ENCODE measurements at regions not wholly inside any gene's neighbourhood (a gene's known extent, or its start where the extent isn't known, plus 50 kb on each side); places are given as distances from the start of the nearest gene placed in this dataset.

GRCh38 chr4:151967074-151967473 is 206.3 kb upstream of the GATB start:
- intact Hi-C loops (cut with micrococcal nuclease), result no loop called here
- Mint-ChIP-seq H3K27me3 (peaks cover 14% of the 10 kb centered on the region), H3K27ac (no peak overlapping the region), H3K4me1 (no peaks in the 10 kb centered on the region), H3K9me3 (peaks cover 16% of the 10 kb centered on the region), H3K36me3 (ENCODE audit: low read depth) (no peaks in the 10 kb centered on the region), H3K4me3 (no peak overlapping the region)
- no peak for DNase-seq

- peaks cover 16% of the 10 kb centered on the region for H3K9me3 Mint-ChIP-seq
- no peak overlapping the region for H3K4me3 Mint-ChIP-seq
- peaks cover 14% of the 10 kb centered on the region for H3K27me3 Mint-ChIP-seq
- intact Hi-C loops (cut with micrococcal nuclease), result no loop called here
- H3K36me3 Mint-ChIP-seq (ENCODE audit: low read depth), result no peaks in the 10 kb centered on the region
- no peak for DNase-seq
- no peak overlapping the region for H3K27ac Mint-ChIP-seq
- no peaks in the 10 kb centered on the region for H3K4me1 Mint-ChIP-seq
Measured at GRCh38 chr4:151962138-151962823, 201.5 kb upstream of the GATB start.

- peaks cover 14% of the 10 kb centered on the region for H3K27me3 Mint-ChIP-seq
- peaks cover 16% of the 10 kb centered on the region for H3K9me3 Mint-ChIP-seq
- no peak for DNase-seq
- no peak overlapping the region for H3K4me3 Mint-ChIP-seq
- H3K36me3 Mint-ChIP-seq (ENCODE audit: low read depth), result no peaks in the 10 kb centered on the region
- intact Hi-C loops (cut with micrococcal nuclease), result no loop called here
- H3K27ac Mint-ChIP-seq, result no peak overlapping the region
- H3K4me1 Mint-ChIP-seq, result no peaks in the 10 kb centered on the region
Measured at GRCh38 chr4:151961456-151961855, 200.6 kb upstream of the GATB start.

GRCh38 chr4:151960449-151961230 is 199.8 kb upstream of the GATB start:
- H3K27me3 Mint-ChIP-seq, result peaks cover 12% of the 10 kb centered on the region
- no peak overlapping the region for H3K27ac Mint-ChIP-seq
- no peaks in the 10 kb centered on the region for H3K4me1 Mint-ChIP-seq
- intact Hi-C loops (cut with micrococcal nuclease), result no loop called here
- no peaks in the 10 kb centered on the region for H3K36me3 Mint-ChIP-seq (ENCODE audit: low read depth)
- DNase-seq, result no peak
- peaks cover 13% of the 10 kb centered on the region for H3K9me3 Mint-ChIP-seq
- no peak overlapping the region for H3K4me3 Mint-ChIP-seq

- intact Hi-C loops (cut with micrococcal nuclease), result no loop called here
- Mint-ChIP-seq H3K4me1 (no peaks in the 10 kb centered on the region), H3K27me3 (no peaks in the 10 kb centered on the region), H3K9me3 (no peaks in the 10 kb centered on the region), H3K36me3 (ENCODE audit: low read depth) (no peaks in the 10 kb centered on the region), H3K4me3 (no peak overlapping the region), H3K27ac (no peak overlapping the region)
- no peak for DNase-seq
Measured at GRCh38 chr4:151957153-151957552, 196.3 kb upstream of the GATB start.

- no peak for DNase-seq
- Mint-ChIP-seq H3K4me3 (no peak overlapping the region), H3K36me3 (ENCODE audit: low read depth) (no peaks in the 10 kb centered on the region), H3K27me3 (no peaks in the 10 kb centered on the region), H3K4me1 (no peaks in the 10 kb centered on the region), H3K27ac (no peak overlapping the region), H3K9me3 (no peaks in the 10 kb centered on the region)
- intact Hi-C loops (cut with micrococcal nuclease), result no loop called here
Measured at GRCh38 chr4:151955721-151956380, 195.0 kb upstream of the GATB start.

GRCh38 chr4:151953795-151954372 is 193.1 kb upstream of the GATB start:
- DNase-seq, result no peak
- Mint-ChIP-seq H3K27me3 (no peaks in the 10 kb centered on the region), H3K4me1 (no peaks in the 10 kb centered on the region), H3K9me3 (peaks cover 3% of the 10 kb centered on the region), H3K4me3 (no peak overlapping the region), H3K36me3 (ENCODE audit: low read depth) (no peaks in the 10 kb centered on the region), H3K27ac (no peak overlapping the region)
- intact Hi-C loops (cut with micrococcal nuclease), result no loop called here

GRCh38 chr4:151953312-151953711 is 192.5 kb upstream of the GATB start:
- no peak overlapping the region for H3K27ac Mint-ChIP-seq
- no peaks in the 10 kb centered on the region for H3K27me3 Mint-ChIP-seq
- H3K4me1 Mint-ChIP-seq, result no peaks in the 10 kb centered on the region
- intact Hi-C loops (cut with micrococcal nuclease), result no loop called here
- DNase-seq, result no peak
- H3K4me3 Mint-ChIP-seq, result no peak overlapping the region
- H3K36me3 Mint-ChIP-seq (ENCODE audit: low read depth), result no peaks in the 10 kb centered on the region
- peaks cover 3% of the 10 kb centered on the region for H3K9me3 Mint-ChIP-seq

GRCh38 chr4:151952711-151953254 is 192.0 kb upstream of the GATB start:
- no peak overlapping the region for H3K27ac Mint-ChIP-seq
- no peak for DNase-seq
- no peaks in the 10 kb centered on the region for H3K27me3 Mint-ChIP-seq
- no peak overlapping the region for H3K4me3 Mint-ChIP-seq
- H3K9me3 Mint-ChIP-seq, result peaks cover 6% of the 10 kb centered on the region
- intact Hi-C loops (cut with micrococcal nuclease), result no loop called here
- H3K36me3 Mint-ChIP-seq (ENCODE audit: low read depth), result peaks cover 2% of the 10 kb centered on the region
- no peaks in the 10 kb centered on the region for H3K4me1 Mint-ChIP-seq

- H3K27me3 Mint-ChIP-seq, result no peaks in the 10 kb centered on the region
- H3K9me3 Mint-ChIP-seq, result peaks cover 7% of the 10 kb centered on the region
- no peak for DNase-seq
- intact Hi-C loops (cut with micrococcal nuclease), result no loop called here
- H3K27ac Mint-ChIP-seq, result no peak overlapping the region
- no peak overlapping the region for H3K4me3 Mint-ChIP-seq
- H3K4me1 Mint-ChIP-seq, result no peaks in the 10 kb centered on the region
- peaks cover 2% of the 10 kb centered on the region for H3K36me3 Mint-ChIP-seq (ENCODE audit: low read depth)
Measured at GRCh38 chr4:151952137-151952536, 191.3 kb upstream of the GATB start.

GRCh38 chr4:151951671-151952050 is 190.9 kb upstream of the GATB start:
- intact Hi-C loops (cut with micrococcal nuclease), result no loop called here
- peaks cover 7% of the 10 kb centered on the region for H3K9me3 Mint-ChIP-seq
- H3K4me1 Mint-ChIP-seq, result no peaks in the 10 kb centered on the region
- no peak overlapping the region for H3K4me3 Mint-ChIP-seq
- no peak for DNase-seq
- no peaks in the 10 kb centered on the region for H3K27me3 Mint-ChIP-seq
- H3K27ac Mint-ChIP-seq, result no peak overlapping the region
- H3K36me3 Mint-ChIP-seq (ENCODE audit: low read depth), result peaks cover 2% of the 10 kb centered on the region

- Mint-ChIP-seq H3K9me3 (peaks cover 10% of the 10 kb centered on the region), H3K4me1 (no peaks in the 10 kb centered on the region), H3K4me3 (no peak overlapping the region), H3K27ac (no peak overlapping the region), H3K36me3 (ENCODE audit: low read depth) (peaks cover 5% of the 10 kb centered on the region), H3K27me3 (no peaks in the 10 kb centered on the region)
- intact Hi-C loops (cut with micrococcal nuclease), result no loop called here
- DNase-seq, result no peak
Measured at GRCh38 chr4:151950993-151951670, 190.3 kb upstream of the GATB start.

- no peak overlapping the region for H3K27ac Mint-ChIP-seq
- peaks cover 9% of the 10 kb centered on the region for H3K36me3 Mint-ChIP-seq (ENCODE audit: low read depth)
Measured at GRCh38 chr4:151948351-151949016, 187.7 kb upstream of the GATB start.

More at GRCh38 chr4:151948351-151949016, 187.7 kb upstream of the GATB start:
- Mint-ChIP-seq H3K9me3 (peaks cover 26% of the 10 kb centered on the region), H3K4me1 (no peaks in the 10 kb centered on the region), H3K27me3 (no peaks in the 10 kb centered on the region), H3K4me3 (no peak overlapping the region)
- DNase-seq, result no peak
- intact Hi-C loops (cut with micrococcal nuclease), result no loop called here
